PC-3 (cell line): ENCODE measurements at regions not wholly inside any gene's neighbourhood (a gene's known extent, or its start where the extent isn't known, plus 50 kb on each side); places are given as distances from the start of the nearest gene placed in this dataset.
A peak's percentile ranks its signal among the peaks of the same experiment; 100 is the strongest.

ENCODE experiments used
- ATAC-seq: fragments of 200-7000 bp; cut with Tn5 transposase; 2 replicates; pipeline ENCODE4 v1.9.1; 2020; ENCODE audit warnings: mild to moderate bottlenecking, moderate library complexity
- BruUV-seq: library from RNA; stranded (reverse); fragments of 400-500 nt; replicated peaks from 2 replicates; lab custom pipeline; 2021; lab: Mats Ljungman, UMichigan
- CTCF ChIA-PET: fragments of 300-600 bp; sonication (Branson Sonifier 250); formaldehyde crosslinking; loops from one replicate; lab custom pipeline; 2022; ENCODE audit warnings: antibody characterized with exemption; lab: Charles Lee
- POLR2A ChIA-PET: fragments of 300-600 bp; sonication (Branson Sonifier 250); formaldehyde crosslinking; loops from one replicate; lab custom pipeline; 2022; ENCODE audit warnings: antibody characterized with exemption; ENCODE audit not compliant: unreplicated experiment; lab: Charles Lee
- DNase-seq: peaks from one replicate; pipeline ENCODE4 v3.0.0-alpha.2; 2015
- H2AFZ ChIP-seq: fragments of 300-600 bp; sonication (generic); 2 replicates; pipeline ENCODE4 v1.6.0; 2016; ENCODE audit warnings: antibody characterized with exemption, low read length
- H3F3A ChIP-seq: fragments of 300-600 bp; sonication (generic); one replicate; pipeline ENCODE4 v1.6.0; 2017; ENCODE audit warnings: antibody characterized with exemption, low read length, control low read depth, mild to moderate bottlenecking; ENCODE audit not compliant: unreplicated experiment
- H3K27ac ChIP-seq: fragments of 300-600 bp; sonication (generic); 2 replicates; pipeline ENCODE4 v1.5.1; 2016; ENCODE audit warnings: mild to moderate bottlenecking, low read length
- H3K27me3 ChIP-seq: fragments of 300-600 bp; sonication (generic); 2 replicates; pipeline ENCODE4 v1.6.1; 2016; ENCODE audit warnings: low read length, mixed read lengths
- H3K36me3 ChIP-seq: fragments of 300-600 bp; sonication (generic); 2 replicates; pipeline ENCODE4 v1.6.1; 2016; ENCODE audit warnings: low read depth, mixed run types, low read length, mixed read lengths
- H3K4me1 ChIP-seq: fragments of 300-600 bp; sonication (generic); 2 replicates; pipeline ENCODE4 v1.5.1; 2016; ENCODE audit warnings: low read length; ENCODE audit not compliant: insufficient read depth
- H3K4me2 ChIP-seq: fragments of 300-600 bp; sonication (generic); 2 replicates; pipeline ENCODE4 v1.6.0; 2016; ENCODE audit warnings: low read length
- H3K4me3 ChIP-seq: fragments of 300-600 bp; sonication (generic); 2 replicates; pipeline ENCODE4 v1.5.1; 2016; ENCODE audit warnings: mild to moderate bottlenecking, low read length, mixed read lengths
- H3K79me2 ChIP-seq: fragments of 300-600 bp; sonication (generic); 2 replicates; pipeline ENCODE4 v1.6.1; 2017; ENCODE audit warnings: low read length, mixed read lengths
- H3K9ac ChIP-seq: fragments of 300-600 bp; sonication (generic); 2 replicates; pipeline ENCODE4 v1.6.0; 2016; ENCODE audit warnings: mild to moderate bottlenecking, low read length
- H3K9me2 ChIP-seq: fragments of 300-600 bp; sonication (generic); replicated peaks from 2 replicates; pipeline ENCODE4 v1.6.1; 2016; ENCODE audit warnings: mixed run types, low read length, mixed read lengths
- H3K9me3 ChIP-seq: fragments of 300-600 bp; sonication (generic); 2 replicates; pipeline ENCODE4 v1.6.1; 2016; ENCODE audit warnings: low read length, mixed read lengths
- H4K20me1 ChIP-seq: fragments of 300-600 bp; sonication (generic); 2 replicates; pipeline ENCODE4 v1.6.1; 2016; ENCODE audit warnings: low read length, mixed read lengths
- CTCF ChIP-seq: fragments of 300-600 bp; sonication (generic); conservative IDR thresholded peaks from 2 replicates; pipeline ENCODE4 v1.5.1; 2017; ENCODE audit warnings: antibody characterized with exemption, low read depth, mild to moderate bottlenecking, low read length
- EZH2 ChIP-seq: fragments of 300-600 bp; sonication (generic); IDR thresholded peaks from one replicate; pipeline ENCODE4 v1.6.1; 2017; ENCODE audit warnings: antibody characterized with exemption, mild to moderate bottlenecking, low read length; ENCODE audit not compliant: unreplicated experiment
- EZH2phosphoT487 ChIP-seq: fragments of 300-600 bp; sonication (generic); IDR thresholded peaks from 2 replicates; pipeline ENCODE4 v1.6.1; 2018; ENCODE audit warnings: mild to moderate bottlenecking, antibody characterized with exemption, low read length, borderline replicate concordance
- intact Hi-C: fragments of 100-400 bp; cut with micrococcal nuclease; formaldehyde crosslinking; loops from 2 replicates; pipeline ENCODE4 v1.9.0; 2023

- Histone ChIP-seq H3K4me2 (no peak overlapping the region), H3K4me3 (no peak overlapping the region), H2AFZ (no peak overlapping the region), H3K27ac (no peak overlapping the region), H3K4me1 (no peaks in the 10 kb centered on the region), H3K9me2 (no peaks in the 10 kb centered on the region), H3F3A (no peaks in the 10 kb centered on the region), H4K20me1 (no peaks in the 10 kb centered on the region), H3K27me3 (no peaks in the 10 kb centered on the region), H3K9ac (no peak overlapping the region), H3K36me3 (no peaks in the 10 kb centered on the region), H3K9me3 (no peaks in the 10 kb centered on the region), H3K79me2 (no peaks in the 10 kb centered on the region)
- ATAC-seq: no peak
- BruUV-seq: no TSS peak
- TF ChIP-seq EZH2 (no peak), EZH2phosphoT487 (no peak), CTCF (no peak)
- intact Hi-C loops: no loop called here
- ChIA-PET CTCF (no interaction called here), POLR2A (no interaction called here)
- no peak for DNase-seq
Measured at GRCh38 chr5:120872297-120872696, 408.2 kb downstream of the PRR16 start.

GRCh38 chr5:120873083-120873482 lies 409.0 kb downstream of the PRR16 start:
- no TSS peak for BruUV-seq
- H3K27me3 ChIP-seq: no peaks in the 10 kb centered on the region
- no peaks in the 10 kb centered on the region for H4K20me1 ChIP-seq
- no peaks in the 10 kb centered on the region for H3K4me1 ChIP-seq
- ChIA-PET CTCF (no interaction called here), POLR2A (no interaction called here)
- no peaks in the 10 kb centered on the region for H3K9me3 ChIP-seq
- no peak for DNase-seq
- H3K4me3 ChIP-seq: no peak overlapping the region
- no peaks in the 10 kb centered on the region for H3F3A ChIP-seq
- H3K9me2 ChIP-seq: no peaks in the 10 kb centered on the region
- no peaks in the 10 kb centered on the region for H3K36me3 ChIP-seq
- H2AFZ ChIP-seq: no peak overlapping the region
- H3K4me2 ChIP-seq: no peak overlapping the region
- no peak overlapping the region for H3K27ac ChIP-seq
- ATAC-seq: peak; percentile 55; the same call in 1 of the 2 replicates
- intact Hi-C loops: no loop called here
- no peaks in the 10 kb centered on the region for H3K79me2 ChIP-seq
- TF ChIP-seq EZH2: no peak
- TF ChIP-seq CTCF: no peak
- TF ChIP-seq EZH2phosphoT487: no peak
- no peak overlapping the region for H3K9ac ChIP-seq

- Histone ChIP-seq H2AFZ (no peak overlapping the region), H3K27ac (no peak overlapping the region), H3K4me2 (no peak overlapping the region), H3F3A (no peaks in the 10 kb centered on the region), H3K9me2 (no peaks in the 10 kb centered on the region), H3K27me3 (no peaks in the 10 kb centered on the region), H3K9me3 (no peaks in the 10 kb centered on the region), H3K4me3 (no peak overlapping the region), H3K79me2 (no peaks in the 10 kb centered on the region), H3K9ac (no peak overlapping the region), H4K20me1 (no peaks in the 10 kb centered on the region), H3K4me1 (no peaks in the 10 kb centered on the region), H3K36me3 (no peaks in the 10 kb centered on the region)
- intact Hi-C loops: no loop called here
- ATAC-seq (no peak), DNase-seq (no peak)
- TF ChIP-seq EZH2phosphoT487 (no peak), CTCF (no peak), EZH2 (no peak)
- ChIA-PET POLR2A (no interaction called here), CTCF (no interaction called here)
- no TSS peak for BruUV-seq
Measured at GRCh38 chr5:120874081-120874862, 410.2 kb downstream of the PRR16 start.
